SK-N-SH treated with all-trans-retinoic acid at 6 μM for 48 hours (cell line): ENCODE measurements at regions not wholly inside any gene's neighbourhood (a gene's known extent, or its start where the extent isn't known, plus 50 kb on each side); places are given as distances from the start of the nearest gene placed in this dataset.
"Not testable (repeated sequence)": the region's sequence is repeated elsewhere in the genome, so short reads cannot be mapped to it uniquely, and the experiment has no call there.

ENCODE experiments used
- ESRRG ChIP-seq: fragments of 250-450 bp; sonication (Bioruptor Pico); IDR thresholded peaks from 2 replicates; pipeline ENCODE4 v1.6.1; 2021; ENCODE audit warnings: mild to moderate bottlenecking
- GLIS3 ChIP-seq: fragments of 250-450 bp; sonication (Bioruptor Pico); IDR thresholded peaks from 2 replicates; pipeline ENCODE4 v1.5.0; 2020; ENCODE audit warnings: mild to moderate bottlenecking, moderate library complexity
- RARB ChIP-seq: fragments of 250-450 bp; sonication (Bioruptor Pico); IDR thresholded peaks from 2 replicates; pipeline ENCODE4 v1.8.0; 2021; ENCODE audit warnings: mild to moderate bottlenecking, moderate library complexity
- SNAI2 ChIP-seq: fragments of 250-450 bp; sonication (Bioruptor Pico); IDR thresholded peaks from 2 replicates; pipeline ENCODE4 v1.5.0; 2020; ENCODE audit warnings: mild to moderate bottlenecking, moderate library complexity
- ZC3H10 ChIP-seq: fragments of 250-450 bp; sonication (Bioruptor Pico); IDR thresholded peaks from 2 replicates; pipeline ENCODE4 v1.5.1; 2021; ENCODE audit warnings: mild to moderate bottlenecking, moderate library complexity
- ZFP3 ChIP-seq: fragments of 250-450 bp; sonication (Bioruptor Pico); IDR thresholded peaks from 2 replicates; pipeline ENCODE4 v1.5.0; 2020; ENCODE audit warnings: mild to moderate bottlenecking, moderate library complexity
- ZNF565 ChIP-seq: fragments of 450-650 bp; formaldehyde crosslinking; conservative IDR thresholded peaks from 2 replicates; pipeline ENCODE4 v1.5.0; 2020; ENCODE audit warnings: low read depth, mild to moderate bottlenecking, moderate library complexity
- ZNF8 ChIP-seq: fragments of 450-650 bp; formaldehyde crosslinking; IDR thresholded peaks from 2 replicates; pipeline ENCODE4 v1.5.0; 2020; ENCODE audit warnings: mild to moderate bottlenecking, moderate library complexity
- TF ChIP-seq, protein P1 (sequence below): fragments of 250-450 bp; sonication (Bioruptor Pico); IDR thresholded peaks from 2 replicates; pipeline ENCODE4 v1.8.0; 2020; ENCODE audit warnings: mild to moderate bottlenecking, moderate library complexity, borderline replicate concordance
- TF ChIP-seq, protein P2 (sequence below): fragments of 250-450 bp; sonication (Bioruptor Pico); IDR thresholded peaks from 2 replicates; pipeline ENCODE4 v1.8.0; 2021; ENCODE audit warnings: low read depth, mild to moderate bottlenecking, moderate library complexity, borderline replicate concordance

DNA sequence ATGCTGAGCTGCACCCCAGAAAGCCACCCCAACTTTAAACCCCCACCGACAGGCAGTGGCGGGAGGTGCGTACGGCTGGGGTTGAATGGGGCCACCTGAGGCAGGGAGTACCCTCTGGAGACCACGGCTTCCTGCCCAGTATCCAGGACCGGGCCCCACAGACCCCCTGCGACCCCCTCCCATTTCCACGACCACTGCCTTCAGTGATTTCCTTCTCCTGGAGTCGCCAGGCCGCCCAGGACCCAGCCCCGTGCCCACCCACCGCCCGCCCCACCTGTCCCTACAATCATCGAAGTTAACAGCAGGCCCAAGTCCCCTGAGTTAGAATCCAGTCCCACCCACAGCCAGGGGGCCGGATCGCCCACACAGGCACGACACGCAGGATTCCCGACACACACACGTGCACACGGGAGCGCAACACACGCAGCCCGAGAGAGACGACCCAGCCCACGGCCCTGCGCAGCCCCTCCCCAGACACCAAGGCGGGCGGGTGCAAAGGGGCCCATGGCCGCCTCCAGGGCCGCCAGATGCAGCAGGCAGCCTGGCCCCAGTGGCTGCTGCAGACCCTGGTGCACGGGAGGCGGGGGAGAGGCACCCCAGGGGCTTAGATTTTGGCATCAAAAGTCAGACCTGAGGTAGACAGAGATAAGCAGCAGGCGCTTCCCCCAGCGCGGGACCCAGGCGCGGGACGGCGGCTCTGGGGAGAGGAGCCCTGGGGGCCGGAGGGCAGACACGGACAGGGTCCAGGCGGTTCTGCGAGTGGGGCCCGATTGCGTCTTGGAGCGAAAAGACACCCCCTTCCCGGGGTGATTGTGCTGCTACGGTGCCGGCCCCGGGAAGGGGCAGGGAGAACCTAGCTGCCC, 104.8 kb downstream of the SPATA31A6 start:
- not testable (repeated sequence) for TF ChIP-seq ZC3H10 (CRISPR knock-in tag); RARB (CRISPR knock-in tag); ESRRG (CRISPR knock-in tag); ZFP3; GLIS3 (CRISPR knock-in tag); SNAI2; ZNF8; ZNF565 (CRISPR knock-in tag)
- TF ChIP-seq, protein P1, sequence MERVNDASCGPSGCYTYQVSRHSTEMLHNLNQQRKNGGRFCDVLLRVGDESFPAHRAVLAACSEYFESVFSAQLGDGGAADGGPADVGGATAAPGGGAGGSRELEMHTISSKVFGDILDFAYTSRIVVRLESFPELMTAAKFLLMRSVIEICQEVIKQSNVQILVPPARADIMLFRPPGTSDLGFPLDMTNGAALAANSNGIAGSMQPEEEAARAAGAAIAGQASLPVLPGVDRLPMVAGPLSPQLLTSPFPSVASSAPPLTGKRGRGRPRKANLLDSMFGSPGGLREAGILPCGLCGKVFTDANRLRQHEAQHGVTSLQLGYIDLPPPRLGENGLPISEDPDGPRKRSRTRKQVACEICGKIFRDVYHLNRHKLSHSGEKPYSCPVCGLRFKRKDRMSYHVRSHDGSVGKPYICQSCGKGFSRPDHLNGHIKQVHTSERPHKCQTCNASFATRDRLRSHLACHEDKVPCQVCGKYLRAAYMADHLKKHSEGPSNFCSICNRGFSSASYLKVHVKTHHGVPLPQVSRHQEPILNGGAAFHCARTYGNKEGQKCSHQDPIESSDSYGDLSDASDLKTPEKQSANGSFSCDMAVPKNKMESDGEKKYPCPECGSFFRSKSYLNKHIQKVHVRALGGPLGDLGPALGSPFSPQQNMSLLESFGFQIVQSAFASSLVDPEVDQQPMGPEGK: not testable (repeated sequence)
- TF ChIP-seq, protein P2, sequence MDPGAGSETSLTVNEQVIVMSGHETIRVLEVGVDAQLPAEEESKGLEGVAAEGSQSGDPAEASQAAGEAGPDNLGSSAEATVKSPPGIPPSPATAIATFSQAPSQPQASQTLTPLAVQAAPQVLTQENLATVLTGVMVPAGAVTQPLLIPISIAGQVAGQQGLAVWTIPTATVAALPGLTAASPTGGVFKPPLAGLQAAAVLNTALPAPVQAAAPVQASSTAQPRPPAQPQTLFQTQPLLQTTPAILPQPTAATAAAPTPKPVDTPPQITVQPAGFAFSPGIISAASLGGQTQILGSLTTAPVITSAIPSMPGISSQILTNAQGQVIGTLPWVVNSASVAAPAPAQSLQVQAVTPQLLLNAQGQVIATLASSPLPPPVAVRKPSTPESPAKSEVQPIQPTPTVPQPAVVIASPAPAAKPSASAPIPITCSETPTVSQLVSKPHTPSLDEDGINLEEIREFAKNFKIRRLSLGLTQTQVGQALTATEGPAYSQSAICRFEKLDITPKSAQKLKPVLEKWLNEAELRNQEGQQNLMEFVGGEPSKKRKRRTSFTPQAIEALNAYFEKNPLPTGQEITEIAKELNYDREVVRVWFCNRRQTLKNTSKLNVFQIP (CRISPR knock-in tag): not testable (repeated sequence)
